Heart left ventricle (tissue), 16 donors: ENCODE measurements at regions not wholly inside any gene's neighbourhood (a gene's known extent, or its start where the extent isn't known, plus 50 kb on each side); places are given as distances from the start of the nearest gene placed in this dataset.

Source experiments
- ATAC-seq, 4 donors: fragments of 200-7000 bp; cut with Tn5 transposase; one replicate each; pipeline ENCODE4 v1.9.1; 2020 to 2022; ENCODE audit warnings: moderate library complexity in 4 of 4, mild to moderate bottlenecking in 3 of 4, moderate number of reproducible peaks in 1 of 4
- DNase-seq, 5 donors: peaks; one replicate each; pipeline ENCODE4 v3.0.0-alpha.2; 2020
- H3K27ac ChIP-seq, 12 donors: fragments of 200-600 bp; sonication (generic) in 4 of 12; one replicate each; pipeline versions ENCODE4 v1.5.0 to v1.8.0; 2016 to 2022; ENCODE audit warnings: mild to moderate bottlenecking in 2 of 12
- H3K27me3 ChIP-seq, 9 donors: fragments of 200-600 bp; sonication (generic) in 2 of 9; one replicate each; pipeline versions ENCODE4 v1.5.1 to v1.8.0; 2016 to 2022; ENCODE audit warnings: mild to moderate bottlenecking in 3 of 9
- H3K36me3 ChIP-seq, 9 donors: fragments of 200-600 bp; sonication (generic) in 2 of 9; one replicate each; pipeline versions ENCODE4 v1.5.0 to v1.8.0; 2018 to 2022; ENCODE audit warnings: mild to moderate bottlenecking in 2 of 9
- H3K4me1 ChIP-seq, 12 donors: fragments of 200-600 bp; sonication (generic) in 4 of 12; one replicate each; pipeline versions ENCODE4 v1.5.0 to v1.8.0; 2016 to 2022; ENCODE audit warnings: mild to moderate bottlenecking in 3 of 12
- H3K4me3 ChIP-seq, 12 donors: fragments of 200-600 bp; sonication (generic) in 4 of 12; one replicate each; pipeline versions ENCODE4 v1.5.0 to v1.8.0; 2017 to 2022; ENCODE audit warnings: mild to moderate bottlenecking in 9 of 12, moderate library complexity in 4 of 12
- H3K9me3 ChIP-seq, 12 donors: fragments of 200-600 bp; sonication (generic) in 4 of 12; one replicate each; pipeline versions ENCODE4 v1.5.0 to v1.8.0; 2016 to 2022; ENCODE audit warnings: mild to moderate bottlenecking in 1 of 12
- POLR2A ChIP-seq, 2 donors: fragments of 450-650 bp; IDR thresholded peaks; one replicate each; pipeline ENCODE4 v1.6.1; 2017; ENCODE audit warnings: antibody characterized with exemption in 2 of 2, mild to moderate bottlenecking in 2 of 2, moderate library complexity in 2 of 2
- WGBS, 4 donors: extraction: QIAGEN DNeasy Blood & Tissue Kit in 2 of 4; methylation state at CpG; one replicate each; pipeline versions ENCODE4 v1.1.5 to v1.1.7; 2013 to 2018; 5-methylcytosine and 5-hydroxymethylcytosine counted together
- intact Hi-C, 10 donors: fragments of 100-400 bp; cut with DNase I; formaldehyde crosslinking; loops; one replicate each; pipeline versions ENCODE4 v1.11.1 to v1.14.2; 2022
- TF ChIP-seq, protein P1 (sequence below), 12 donors: fragments of 200-600 bp; sonication (generic) in 4 of 12; IDR thresholded peaks; one replicate each; pipeline versions ENCODE4 v1.5.0 to v1.8.0; 2018 to 2022; ENCODE audit warnings: antibody characterized with exemption in 12 of 12, mild to moderate bottlenecking in 5 of 12
- donor health status: ischemic (EF 13 %, LVEDD 7.1; RV severe dilation, severe dysfunction).
- donor health status: healthy with polysubstance abuse.
- donor health status: DM: no; HTN: yes; CAD: no.
- donor health status: DM: no; HTN: no; CAD: no.
- donor health status: ischemic (EF 25% LVEDD 6.9; RV normal size, moderate dysfunction).
- donor health status: ischemic (EF 25% LVEDD 5.7; RV mildly dilated, moderate dysfunction).
- donor health status: healthy.
- donor health status: DM: yes; HTN: yes; CAD: no.
- donor health status: ischemic (EF 35%, LVEDD 5.7; RV mildly dilated, moderate dysfunction).
- donor health status: nonischemic (EF 11% LVEDD 7.7; RV severe dilation, severe dysfunction).
- donor health status: DM: yes; HTN: yes; CAD: no.
- donor health status: PGD.
- donor health status: ischemic (EF 29% LVEDD 5.4; RV normal size, mild dysfunction).
- donor health status: nonischemic (EF 23%, LVEDD 6.1; RV moderate dilation, normal function).

DNA sequence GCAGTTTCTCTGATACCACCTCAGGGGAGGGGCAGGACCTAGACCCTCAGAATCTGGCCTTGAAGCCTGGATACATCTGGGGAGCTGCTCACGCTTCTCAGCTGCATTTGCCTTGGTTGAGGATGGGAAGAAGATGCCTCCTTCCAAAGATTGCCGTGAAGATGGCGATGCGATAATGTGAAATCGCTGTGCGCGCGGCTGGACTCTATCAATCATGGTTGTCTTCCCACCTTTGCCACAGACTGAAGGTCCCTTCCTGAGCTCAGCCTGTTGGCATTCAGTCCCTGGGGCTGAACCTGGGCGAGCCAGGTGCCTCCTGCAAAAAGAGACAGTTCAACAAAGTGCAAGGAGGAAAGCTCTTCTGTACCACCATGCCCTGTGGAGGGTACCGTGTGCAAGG lies 114.4 kb upstream of the SLC45A1 start:
- 96 to 99% (median 97%) methylated on average over 10 of the region's 10 CpGs for WGBS, 4 donors
- peak overlapping the region in 2 of 12 donors; percentile 60 to 89 for H3K27ac ChIP-seq
- DNase-seq (no peak), ATAC-seq (no peak)
- intact Hi-C loops: loop anchor here in 1 of 10 donors (5.0 to 10.0 kb wide), 2 partner anchors 36 to 169 kb away; no protein-coding TSS in a partner anchor
- no peak overlapping the region for H3K4me3 ChIP-seq
- H3K9me3 ChIP-seq: no peaks in the 10 kb centered on the region
- H3K27me3 ChIP-seq: no peaks in the 10 kb centered on the region
- no peak for TF ChIP-seq POLR2A (IDR thresholded peaks at IDR 0.05)
- TF ChIP-seq, protein P1, sequence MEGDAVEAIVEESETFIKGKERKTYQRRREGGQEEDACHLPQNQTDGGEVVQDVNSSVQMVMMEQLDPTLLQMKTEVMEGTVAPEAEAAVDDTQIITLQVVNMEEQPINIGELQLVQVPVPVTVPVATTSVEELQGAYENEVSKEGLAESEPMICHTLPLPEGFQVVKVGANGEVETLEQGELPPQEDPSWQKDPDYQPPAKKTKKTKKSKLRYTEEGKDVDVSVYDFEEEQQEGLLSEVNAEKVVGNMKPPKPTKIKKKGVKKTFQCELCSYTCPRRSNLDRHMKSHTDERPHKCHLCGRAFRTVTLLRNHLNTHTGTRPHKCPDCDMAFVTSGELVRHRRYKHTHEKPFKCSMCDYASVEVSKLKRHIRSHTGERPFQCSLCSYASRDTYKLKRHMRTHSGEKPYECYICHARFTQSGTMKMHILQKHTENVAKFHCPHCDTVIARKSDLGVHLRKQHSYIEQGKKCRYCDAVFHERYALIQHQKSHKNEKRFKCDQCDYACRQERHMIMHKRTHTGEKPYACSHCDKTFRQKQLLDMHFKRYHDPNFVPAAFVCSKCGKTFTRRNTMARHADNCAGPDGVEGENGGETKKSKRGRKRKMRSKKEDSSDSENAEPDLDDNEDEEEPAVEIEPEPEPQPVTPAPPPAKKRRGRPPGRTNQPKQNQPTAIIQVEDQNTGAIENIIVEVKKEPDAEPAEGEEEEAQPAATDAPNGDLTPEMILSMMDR (IDR thresholded peaks at IDR 0.05): no peak
- no peaks in the 10 kb centered on the region for H3K36me3 ChIP-seq
- H3K4me1 ChIP-seq: peaks cover 0 to 30% (median 3%) of the 10 kb centered on the region in 12 donors

DNA sequence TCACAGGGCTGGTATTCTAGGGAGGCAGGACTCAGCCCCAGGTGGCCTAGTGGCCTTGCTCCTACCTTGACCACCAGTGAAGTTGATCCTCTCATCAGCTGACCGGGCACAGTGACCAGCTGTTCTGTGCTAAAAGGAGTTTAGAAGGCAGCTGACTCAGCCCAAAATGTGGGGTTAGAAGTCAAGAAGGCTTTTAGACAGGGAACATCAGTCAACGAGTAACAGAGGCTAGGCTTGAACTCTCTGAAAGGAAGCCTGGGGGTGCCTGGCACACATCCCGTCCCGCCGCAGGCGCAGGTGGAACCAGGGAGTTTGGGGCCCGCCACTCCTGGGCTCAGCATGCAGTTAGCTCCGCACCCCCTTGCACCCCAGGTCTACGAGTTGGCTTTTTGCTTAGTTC lies 114.9 kb upstream of the SLC45A1 start:
- H3K4me3 ChIP-seq: no peak overlapping the region
- DNase-seq (no peak), ATAC-seq (no peak)
- intact Hi-C loops: loop anchor here in 1 of 10 donors (5.0 to 10.0 kb wide), 2 partner anchors 36 to 168 kb away; no protein-coding TSS in a partner anchor
- TF ChIP-seq POLR2A (IDR thresholded peaks at IDR 0.05): no peak
- TF ChIP-seq, protein P1 (IDR thresholded peaks at IDR 0.05): no peak
- peak overlapping the region in 8 of 12 donors; percentile 13 to 89 (median 71) for H3K27ac ChIP-seq
- WGBS, 4 donors: 92 to 99% (median 95%) methylated on average over 9 of the region's 9 CpGs
- no peaks in the 10 kb centered on the region for H3K27me3 ChIP-seq
- no peaks in the 10 kb centered on the region for H3K36me3 ChIP-seq
- no peaks in the 10 kb centered on the region for H3K9me3 ChIP-seq
- H3K4me1 ChIP-seq: peaks cover 0 to 31% (median 4%) of the 10 kb centered on the region in 12 donors

DNA sequence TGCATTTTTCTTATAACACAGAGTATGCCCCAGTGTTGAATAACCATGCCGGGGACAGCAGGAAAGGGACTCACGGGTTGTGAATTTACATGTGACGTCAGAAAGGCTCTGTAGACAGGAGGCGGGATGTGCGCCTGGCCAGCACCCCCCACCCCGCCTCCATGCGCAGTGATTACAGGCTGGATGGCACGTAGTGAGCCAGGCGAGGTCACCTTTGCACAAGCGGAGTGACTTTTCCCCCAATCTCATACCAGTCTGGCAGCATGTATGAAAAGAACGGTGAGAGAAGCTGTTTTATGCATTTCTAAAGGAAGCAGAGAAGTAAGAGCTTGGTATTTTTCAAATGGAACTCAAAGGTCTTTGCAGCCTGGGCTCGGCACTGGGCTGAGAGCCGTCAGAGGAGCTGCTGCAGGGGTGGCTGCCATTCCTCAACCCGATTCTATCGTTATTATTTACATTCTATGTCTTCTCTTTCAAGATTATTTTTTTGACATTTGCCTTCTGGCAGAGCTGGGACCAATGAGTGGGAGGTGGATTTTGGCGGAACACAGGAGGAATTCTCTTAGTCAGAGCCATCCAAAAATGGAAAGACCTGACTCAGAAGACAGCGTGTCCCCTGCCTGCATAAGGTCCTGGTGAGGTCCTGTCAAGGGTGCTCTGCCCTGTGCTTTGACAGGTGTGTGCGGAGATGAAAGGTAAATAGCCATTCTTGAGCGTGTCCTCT lies 115.6 kb upstream of the SLC45A1 start:
- Histone ChIP-seq H3K4me1 (peaks cover 0 to 39% (median 7%) of the 10 kb centered on the region in 12 donors), H3K36me3 (no peaks in the 10 kb centered on the region), H3K9me3 (no peaks in the 10 kb centered on the region), H3K27me3 (no peaks in the 10 kb centered on the region), H3K27ac (peak overlapping the region in 11 of 12 donors; percentile 13 to 89 (median 69)), H3K4me3 (peak overlapping the region in 7 of 12 donors; percentile 4 to 45 (median 35))
- 44 to 51% (median 50%) methylated on average over 19 of the region's 19 CpGs for WGBS, 4 donors
- intact Hi-C loops: loop anchor here in 1 of 10 donors (5.0 to 10.0 kb wide), 2 partner anchors 35 to 168 kb away; no protein-coding TSS in a partner anchor
- TF ChIP-seq POLR2A (IDR thresholded peaks at IDR 0.05): no peak
- TF ChIP-seq, protein P1 (IDR thresholded peaks at IDR 0.05): no peak
- DNase-seq: peak; percentile 37 to 70 (median 56)
- ATAC-seq: peak; percentile 80 to 90 (median 84)

DNA sequence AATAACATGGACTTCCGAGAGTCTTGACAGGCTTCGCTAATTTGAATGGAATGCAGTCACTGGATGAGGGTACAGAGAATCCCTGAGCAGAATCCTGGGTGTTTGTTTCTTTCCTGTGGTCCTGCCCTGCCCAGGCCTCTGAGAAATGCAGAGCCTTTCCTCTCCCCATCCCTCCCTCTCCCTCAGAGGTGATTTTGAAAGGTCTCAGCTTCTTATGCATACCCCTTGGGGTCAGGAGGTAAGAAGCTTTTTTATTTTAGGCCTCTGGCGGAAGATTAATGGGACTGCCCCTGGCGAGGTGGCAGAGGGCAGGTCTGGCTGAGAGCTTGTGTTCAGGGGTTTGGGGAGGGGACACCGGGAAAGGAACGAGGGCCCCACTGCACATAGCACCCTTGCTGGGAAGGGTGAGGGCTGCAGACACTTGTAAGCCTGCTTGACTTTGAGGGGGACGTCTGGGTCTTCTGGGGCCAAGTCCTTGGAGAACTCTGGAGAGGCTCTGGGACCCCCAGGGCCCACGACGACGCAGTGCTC lies 116.5 kb upstream of the SLC45A1 start:
- TF ChIP-seq, protein P1 (IDR thresholded peaks at IDR 0.05): no peak
- no peak for TF ChIP-seq POLR2A (IDR thresholded peaks at IDR 0.05)
- no peaks in the 10 kb centered on the region for H3K9me3 ChIP-seq
- peaks cover 0 to 45% (median 8%) of the 10 kb centered on the region in 12 donors for H3K4me1 ChIP-seq
- 76 to 88% (median 83%) methylated on average over 10 of the region's 10 CpGs for WGBS, 4 donors
- ATAC-seq (no peak), DNase-seq (no peak)
- no peaks in the 10 kb centered on the region for H3K27me3 ChIP-seq
- H3K4me3 ChIP-seq: no peak overlapping the region
- intact Hi-C loops: loop anchor here in 1 of 10 donors (5.0 to 10.0 kb wide), 2 partner anchors 34 to 167 kb away; no protein-coding TSS in a partner anchor
- H3K27ac ChIP-seq: peak overlapping the region in 7 of 12 donors; percentile 51 to 89 (median 72)
- no peaks in the 10 kb centered on the region for H3K36me3 ChIP-seq
